GM12864 (cell line): ENCODE measurements at regions not wholly inside any gene's neighbourhood (a gene's known extent, or its start where the extent isn't known, plus 50 kb on each side); places are given as distances from the start of the nearest gene placed in this dataset.

ENCODE experiments used
- DNase-seq: peaks from one replicate; pipeline ENCODE4 v3.0.0-alpha.2; 2011; ENCODE audit warnings: low read depth
- H3K4me3 ChIP-seq: 2 replicates; pipeline ENCODE4 v1.5.1; 2011; ENCODE audit warnings: mild to moderate bottlenecking, low read depth, low read length, control low read depth
- TF ChIP-seq, protein P1 (sequence below): IDR thresholded peaks from 2 replicates; pipeline ENCODE4 v1.5.1; 2011; ENCODE audit warnings: low read depth, mild to moderate bottlenecking, moderate library complexity, low read length, control low read depth, inconsistent platforms; ENCODE audit errors: missing control alignments

DNA sequence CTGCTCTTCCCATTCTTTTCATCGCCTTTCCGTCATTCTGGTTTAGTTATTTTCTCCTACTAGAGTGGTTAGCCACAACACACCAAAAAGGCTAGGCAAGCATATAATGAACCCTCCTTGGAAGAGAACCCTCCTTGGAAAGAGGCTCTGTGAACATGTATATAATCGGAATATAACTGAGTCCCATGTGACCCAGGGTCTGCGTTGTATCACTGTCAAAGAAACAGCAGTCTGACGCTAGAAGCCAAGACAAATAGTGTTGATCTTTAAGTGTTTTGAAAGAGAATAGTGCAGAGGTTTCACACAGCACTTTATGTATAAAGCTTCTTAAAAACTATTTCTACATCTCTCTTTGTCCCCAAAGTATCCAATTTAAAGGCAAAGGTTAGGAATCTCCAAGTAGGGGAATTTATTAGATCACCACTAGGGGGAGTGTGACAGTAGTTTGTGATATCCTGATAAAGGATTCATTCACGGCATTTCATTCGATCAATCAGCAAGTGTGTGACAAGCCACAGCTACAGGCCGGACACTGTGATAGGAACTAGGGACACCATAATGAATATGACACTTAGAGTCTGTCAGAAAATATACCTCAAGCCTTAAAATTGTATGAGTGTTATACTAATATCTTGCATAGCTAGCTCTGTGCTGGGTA lies 395.3 kb downstream of the CD109 start:
- H3K4me3 ChIP-seq, result no peak overlapping the region
- TF ChIP-seq, protein P1, sequence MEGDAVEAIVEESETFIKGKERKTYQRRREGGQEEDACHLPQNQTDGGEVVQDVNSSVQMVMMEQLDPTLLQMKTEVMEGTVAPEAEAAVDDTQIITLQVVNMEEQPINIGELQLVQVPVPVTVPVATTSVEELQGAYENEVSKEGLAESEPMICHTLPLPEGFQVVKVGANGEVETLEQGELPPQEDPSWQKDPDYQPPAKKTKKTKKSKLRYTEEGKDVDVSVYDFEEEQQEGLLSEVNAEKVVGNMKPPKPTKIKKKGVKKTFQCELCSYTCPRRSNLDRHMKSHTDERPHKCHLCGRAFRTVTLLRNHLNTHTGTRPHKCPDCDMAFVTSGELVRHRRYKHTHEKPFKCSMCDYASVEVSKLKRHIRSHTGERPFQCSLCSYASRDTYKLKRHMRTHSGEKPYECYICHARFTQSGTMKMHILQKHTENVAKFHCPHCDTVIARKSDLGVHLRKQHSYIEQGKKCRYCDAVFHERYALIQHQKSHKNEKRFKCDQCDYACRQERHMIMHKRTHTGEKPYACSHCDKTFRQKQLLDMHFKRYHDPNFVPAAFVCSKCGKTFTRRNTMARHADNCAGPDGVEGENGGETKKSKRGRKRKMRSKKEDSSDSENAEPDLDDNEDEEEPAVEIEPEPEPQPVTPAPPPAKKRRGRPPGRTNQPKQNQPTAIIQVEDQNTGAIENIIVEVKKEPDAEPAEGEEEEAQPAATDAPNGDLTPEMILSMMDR, result peak; percentile 54
- peak; percentile 10 for DNase-seq

DNA sequence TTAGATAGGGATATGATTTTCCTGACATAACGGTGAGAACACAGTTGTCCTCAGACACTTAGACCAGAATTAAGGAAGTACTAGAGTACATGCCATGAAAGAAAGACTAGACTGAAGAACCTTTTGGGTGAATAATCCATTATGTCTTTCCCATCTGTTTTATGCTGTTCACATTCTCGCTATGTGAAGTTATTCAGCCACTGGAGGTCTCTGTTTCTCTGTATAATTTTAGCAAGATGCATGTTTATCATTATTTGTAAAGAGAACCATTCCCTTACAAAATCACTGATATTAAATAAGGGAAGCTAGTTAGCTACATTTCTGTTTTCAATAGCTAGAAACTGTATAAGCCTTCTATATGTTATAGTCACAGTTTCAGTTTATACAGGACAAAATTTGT lies 391.9 kb downstream of the CD109 start:
- no peak for DNase-seq
- no peak overlapping the region for H3K4me3 ChIP-seq
- TF ChIP-seq, protein P1, result no peak

- DNase-seq, result no peak
- TF ChIP-seq, protein P1, result no peak
- H3K4me3 ChIP-seq, result no peak overlapping the region
Measured at GRCh38 chr6:74075896-74076295, 379.9 kb downstream of the CD109 start.

DNA sequence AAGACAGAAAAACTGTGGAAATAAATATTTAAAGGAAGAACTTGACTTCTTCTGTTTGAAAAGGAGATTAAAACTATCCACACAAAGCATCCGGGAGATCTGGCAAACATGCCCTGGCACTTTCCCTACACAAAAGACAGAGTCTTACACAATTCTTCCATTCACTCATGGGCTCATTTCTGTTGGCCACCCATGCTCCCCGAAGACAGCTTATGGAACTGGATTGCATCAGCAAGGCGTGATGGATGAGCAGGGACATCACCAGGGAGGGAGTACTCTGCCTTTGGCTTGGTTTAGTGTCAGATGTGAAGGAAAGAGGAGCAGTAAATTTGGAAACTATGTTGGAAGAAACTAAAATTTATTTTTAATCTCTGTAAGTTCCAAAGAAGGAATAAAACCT lies 379.3 kb downstream of the CD109 start:
- no peak overlapping the region for H3K4me3 ChIP-seq
- TF ChIP-seq, protein P1, result no peak
- DNase-seq, result no peak

DNA sequence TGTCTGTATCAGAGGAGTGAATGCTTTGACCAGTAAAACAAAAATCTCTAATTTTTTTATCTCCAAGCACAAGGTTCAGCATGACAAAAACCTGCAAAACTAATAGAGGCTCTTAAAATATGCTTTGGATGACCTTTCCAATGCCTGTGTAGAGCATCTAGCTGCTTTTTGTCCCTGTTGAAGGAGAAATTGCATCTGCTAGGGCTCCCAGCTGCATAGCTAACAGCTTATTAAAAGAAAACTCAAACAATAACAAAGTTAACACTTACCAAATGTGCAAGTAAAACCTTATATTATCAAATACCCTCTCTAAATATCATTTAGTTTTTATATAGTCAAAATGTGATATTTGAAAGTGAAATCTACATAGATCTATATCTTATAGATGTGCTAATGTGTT lies 378.6 kb downstream of the CD109 start:
- no peak overlapping the region for H3K4me3 ChIP-seq
- TF ChIP-seq, protein P1, result no peak
- no peak for DNase-seq

GRCh38 chr6:74073999-74074398 lies 378.0 kb downstream of the CD109 start:
- TF ChIP-seq, protein P1, result no peak
- DNase-seq, result no peak
- H3K4me3 ChIP-seq, result no peak overlapping the region

DNA sequence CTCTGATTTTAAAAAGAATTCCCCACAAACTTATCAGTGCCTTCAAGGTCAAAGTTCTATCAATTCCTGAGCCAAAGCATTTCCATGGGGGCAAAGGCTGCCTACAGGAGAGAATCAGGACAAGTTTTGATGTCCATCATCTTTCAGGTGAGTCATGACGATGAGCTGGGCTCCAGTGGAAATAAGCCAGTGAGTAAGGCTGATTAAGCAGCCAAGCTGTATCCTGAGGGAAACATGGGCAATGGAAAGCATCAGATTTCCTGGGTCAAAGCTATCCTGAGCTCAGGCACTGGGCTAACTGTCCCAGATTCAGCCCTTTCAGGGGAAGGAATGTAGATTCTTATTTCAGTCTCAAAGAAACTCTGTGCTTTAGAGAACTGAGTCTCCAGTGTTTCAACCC lies 377.4 kb downstream of the CD109 start:
- no peak overlapping the region for H3K4me3 ChIP-seq
- TF ChIP-seq, protein P1, result no peak
- DNase-seq, result no peak
